Activated CD8-positive, alpha-beta T cell treated with anti-CD3 and anti-CD28 coated beads for 36 hours (primary cell): ENCODE measurements at regions not wholly inside any gene's neighbourhood (a gene's known extent, or its start where the extent isn't known, plus 50 kb on each side); places are given as distances from the start of the nearest gene placed in this dataset.

Experiments used
- ATAC-seq: fragments of 200-7000 bp; cut with Tn5 transposase; one replicate; pipeline ENCODE4 v1.10.0; 2021; ENCODE audit warnings: mild to moderate bottlenecking, moderate library complexity
- CTCF ChIA-PET: fragments of 350-600 bp; sonication (Branson Sonifier 250); formaldehyde crosslinking; loops from one replicate; lab custom pipeline; 2021; ENCODE audit warnings: antibody characterized with exemption; lab: Charles Lee
- POLR2A ChIA-PET: fragments of 350-600 bp; sonication (Branson Sonifier 250); formaldehyde crosslinking; loops from one replicate; lab custom pipeline; 2021; ENCODE audit warnings: antibody characterized with exemption; lab: Charles Lee
- DNase-seq: peaks from one replicate; pipeline ENCODE4 v3.0.0-alpha.2; 2020
- H3K27ac Mint-ChIP-seq: one replicate; pipeline ENCODE4 v1.8.0; 2021; ENCODE audit warnings: mild to moderate bottlenecking, mixed read lengths
- H3K27me3 Mint-ChIP-seq: one replicate; pipeline ENCODE4 v1.8.0; 2021; ENCODE audit warnings: mixed read lengths
- H3K36me3 Mint-ChIP-seq: one replicate; pipeline ENCODE4 v1.8.0; 2021; ENCODE audit warnings: low read depth, mixed read lengths
- H3K4me1 Mint-ChIP-seq: one replicate; pipeline ENCODE4 v1.8.0; 2021; ENCODE audit warnings: low read depth, mixed read lengths
- H3K4me3 Mint-ChIP-seq: one replicate; pipeline ENCODE4 v1.8.0; 2021; ENCODE audit warnings: mild to moderate bottlenecking, moderate library complexity, mixed read lengths
- H3K9me3 Mint-ChIP-seq: one replicate; pipeline ENCODE4 v1.8.0; 2021; ENCODE audit warnings: mixed read lengths
- intact Hi-C: fragments of 100-400 bp; cut with micrococcal nuclease; formaldehyde crosslinking; loops from one replicate; pipeline ENCODE4 v1.10.0; 2022
- TF ChIP-seq, protein P1 (sequence below): fragments of 200-600 bp; IDR thresholded peaks from one replicate; pipeline ENCODE4 v1.8.0; 2022; ENCODE audit warnings: antibody characterized with exemption, mild to moderate bottlenecking

DNA sequence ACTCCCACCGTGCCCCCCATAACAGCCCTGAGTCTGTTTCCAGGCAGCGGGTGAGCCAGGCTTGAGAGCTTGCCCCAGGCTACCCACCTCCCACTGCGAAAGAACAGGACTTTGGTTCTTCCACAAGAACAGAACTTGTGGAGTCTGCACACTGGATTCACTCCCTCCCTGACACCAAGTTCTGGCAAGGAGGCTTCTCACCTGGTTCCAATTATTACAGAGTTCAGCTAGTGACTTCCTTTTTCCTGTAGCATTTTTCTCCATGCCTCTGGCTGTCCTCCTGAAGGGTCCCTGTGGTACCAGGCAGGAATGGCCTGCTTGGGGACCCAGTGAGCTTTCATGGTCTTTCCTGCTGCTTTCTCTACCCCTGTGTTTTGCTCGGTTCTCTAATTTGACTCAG lies 208.6 kb upstream of the SFRP2 start:
- intact Hi-C loops = no loop called here
- ChIA-PET POLR2A (interaction anchor here (0.6 to 1.5 kb wide), 2 partner anchors 210 to 246 kb away, joined by 3 read pairs; no protein-coding TSS in a partner anchor), CTCF (no interaction called here)
- TF ChIP-seq, protein P1, sequence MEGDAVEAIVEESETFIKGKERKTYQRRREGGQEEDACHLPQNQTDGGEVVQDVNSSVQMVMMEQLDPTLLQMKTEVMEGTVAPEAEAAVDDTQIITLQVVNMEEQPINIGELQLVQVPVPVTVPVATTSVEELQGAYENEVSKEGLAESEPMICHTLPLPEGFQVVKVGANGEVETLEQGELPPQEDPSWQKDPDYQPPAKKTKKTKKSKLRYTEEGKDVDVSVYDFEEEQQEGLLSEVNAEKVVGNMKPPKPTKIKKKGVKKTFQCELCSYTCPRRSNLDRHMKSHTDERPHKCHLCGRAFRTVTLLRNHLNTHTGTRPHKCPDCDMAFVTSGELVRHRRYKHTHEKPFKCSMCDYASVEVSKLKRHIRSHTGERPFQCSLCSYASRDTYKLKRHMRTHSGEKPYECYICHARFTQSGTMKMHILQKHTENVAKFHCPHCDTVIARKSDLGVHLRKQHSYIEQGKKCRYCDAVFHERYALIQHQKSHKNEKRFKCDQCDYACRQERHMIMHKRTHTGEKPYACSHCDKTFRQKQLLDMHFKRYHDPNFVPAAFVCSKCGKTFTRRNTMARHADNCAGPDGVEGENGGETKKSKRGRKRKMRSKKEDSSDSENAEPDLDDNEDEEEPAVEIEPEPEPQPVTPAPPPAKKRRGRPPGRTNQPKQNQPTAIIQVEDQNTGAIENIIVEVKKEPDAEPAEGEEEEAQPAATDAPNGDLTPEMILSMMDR = no peak
- ATAC-seq (no peak), DNase-seq (no peak)
- H3K27me3 Mint-ChIP-seq = peaks cover 28% of the 10 kb centered on the region
- H3K4me3 Mint-ChIP-seq = no peak overlapping the region
- H3K27ac Mint-ChIP-seq = no peak overlapping the region
- peaks cover 21% of the 10 kb centered on the region for H3K9me3 Mint-ChIP-seq
- H3K4me1 Mint-ChIP-seq = no peaks in the 10 kb centered on the region
- H3K36me3 Mint-ChIP-seq = no peaks in the 10 kb centered on the region

DNA sequence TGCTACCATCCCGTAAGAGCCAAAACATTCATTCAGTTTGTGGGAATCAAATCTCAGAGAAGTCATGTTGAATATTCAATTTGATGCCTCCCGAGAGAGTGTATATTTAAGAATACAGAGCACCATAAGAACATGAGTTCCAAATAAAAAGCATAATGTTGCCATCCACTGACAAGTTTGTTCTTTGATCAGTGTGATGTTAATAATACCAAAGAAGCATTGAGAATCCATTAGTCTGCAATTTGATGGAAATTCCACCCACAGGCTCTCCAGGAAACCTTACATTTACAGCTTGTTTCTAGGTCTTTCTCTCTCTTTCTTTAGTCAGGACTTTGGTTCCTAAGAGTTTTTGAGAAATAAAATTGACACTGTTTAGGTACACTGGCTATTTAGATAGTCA lies 200.6 kb upstream of the SFRP2 start:
- no peak overlapping the region for H3K27ac Mint-ChIP-seq
- TF ChIP-seq, protein P1 = no peak
- peaks cover 17% of the 10 kb centered on the region for H3K27me3 Mint-ChIP-seq
- no peak for ATAC-seq
- ChIA-PET POLR2A (no interaction called here), CTCF (interaction anchor here (1.2 kb wide), 1 partner anchor 11 kb away, joined by 3 read pairs; no protein-coding TSS in a partner anchor)
- H3K36me3 Mint-ChIP-seq = no peaks in the 10 kb centered on the region
- DNase-seq = no peak
- peaks cover under 1% of the 10 kb centered on the region for H3K9me3 Mint-ChIP-seq
- H3K4me1 Mint-ChIP-seq = no peaks in the 10 kb centered on the region
- no peak overlapping the region for H3K4me3 Mint-ChIP-seq
- intact Hi-C loops = no loop called here

DNA sequence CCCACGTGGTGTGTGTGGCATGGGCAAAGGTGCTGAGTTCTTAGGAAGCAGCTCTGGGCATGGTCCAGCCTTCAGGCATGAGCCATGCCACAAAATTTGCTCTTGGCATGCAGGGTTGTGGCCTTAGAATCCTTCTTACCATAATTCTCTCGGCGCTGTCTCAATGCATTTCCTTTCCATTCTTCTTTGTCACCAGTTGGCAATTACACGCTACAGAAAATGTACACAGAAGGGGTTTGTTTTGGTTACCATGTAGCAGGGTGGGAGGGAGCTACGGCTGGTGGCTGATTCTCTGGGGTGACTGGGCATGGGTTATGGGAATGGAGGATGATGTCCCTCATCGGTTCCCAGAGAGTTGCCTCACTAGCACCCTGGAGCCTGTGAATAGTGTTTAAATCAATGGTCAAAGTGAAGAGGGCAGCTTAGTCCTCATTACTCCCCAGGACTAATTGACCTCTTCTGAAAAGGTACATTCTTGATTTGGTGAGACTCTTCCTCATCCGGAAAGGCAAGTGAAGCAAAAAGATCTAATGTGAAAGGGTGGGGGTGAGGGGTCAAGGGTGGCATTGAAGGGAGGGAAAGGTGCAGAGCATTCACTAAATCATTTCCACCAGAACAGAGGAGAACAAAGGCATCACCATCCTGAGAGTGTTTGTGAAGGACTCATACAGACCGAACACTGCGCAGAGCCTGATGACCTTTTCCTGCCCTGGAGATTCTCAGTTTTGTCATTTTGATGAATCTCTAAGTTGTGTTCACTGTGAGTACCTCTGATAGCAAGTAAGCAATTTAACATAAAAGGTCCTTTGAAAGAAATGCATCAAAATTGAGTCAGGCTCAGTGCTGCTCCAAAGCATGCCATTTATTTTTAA lies 199.8 kb upstream of the SFRP2 start:
- CTCF ChIA-PET = interaction anchor here (1.2 kb wide), 1 partner anchor 12 kb away, joined by 3 read pairs; no protein-coding TSS in a partner anchor
- Mint-ChIP-seq H3K27me3 (peaks cover 16% of the 10 kb centered on the region), H3K9me3 (no peaks in the 10 kb centered on the region), H3K4me1 (no peaks in the 10 kb centered on the region), H3K4me3 (no peak overlapping the region), H3K36me3 (no peaks in the 10 kb centered on the region), H3K27ac (no peak overlapping the region)
- TF ChIP-seq, protein P1 = no peak
- POLR2A ChIA-PET = interaction anchor here (0.8 kb wide), 1 partner anchor 21 kb away, joined by 3 read pairs; no protein-coding TSS in a partner anchor
- DNase-seq (no peak), ATAC-seq (no peak)
- intact Hi-C loops = no loop called here

DNA sequence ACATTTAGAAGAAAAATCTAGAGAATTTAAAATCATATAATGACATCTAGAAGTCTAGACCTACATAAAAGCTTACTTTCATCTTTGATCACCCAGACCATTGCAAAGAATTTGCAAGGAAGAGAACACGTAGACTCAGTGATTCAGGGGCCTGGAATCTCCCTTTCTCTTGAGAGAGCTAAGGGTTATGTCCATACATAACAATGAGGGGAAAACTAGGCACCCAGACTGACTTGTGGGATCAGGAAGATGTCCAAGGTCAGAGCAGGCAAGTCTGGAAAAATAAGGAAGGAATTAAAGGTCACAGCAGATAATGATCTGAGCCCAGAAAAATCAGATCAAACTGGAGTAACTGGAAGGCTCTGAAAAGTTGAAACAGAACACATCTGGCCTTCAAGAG lies 198.4 kb upstream of the SFRP2 start:
- Mint-ChIP-seq H3K4me3 (no peak overlapping the region), H3K36me3 (no peaks in the 10 kb centered on the region), H3K4me1 (no peaks in the 10 kb centered on the region), H3K27me3 (peaks cover 14% of the 10 kb centered on the region), H3K27ac (no peak overlapping the region), H3K9me3 (no peaks in the 10 kb centered on the region)
- intact Hi-C loops = no loop called here
- CTCF ChIA-PET = no interaction called here
- POLR2A ChIA-PET = no interaction called here
- TF ChIP-seq, protein P1 = no peak
- ATAC-seq (no peak), DNase-seq (no peak)

DNA sequence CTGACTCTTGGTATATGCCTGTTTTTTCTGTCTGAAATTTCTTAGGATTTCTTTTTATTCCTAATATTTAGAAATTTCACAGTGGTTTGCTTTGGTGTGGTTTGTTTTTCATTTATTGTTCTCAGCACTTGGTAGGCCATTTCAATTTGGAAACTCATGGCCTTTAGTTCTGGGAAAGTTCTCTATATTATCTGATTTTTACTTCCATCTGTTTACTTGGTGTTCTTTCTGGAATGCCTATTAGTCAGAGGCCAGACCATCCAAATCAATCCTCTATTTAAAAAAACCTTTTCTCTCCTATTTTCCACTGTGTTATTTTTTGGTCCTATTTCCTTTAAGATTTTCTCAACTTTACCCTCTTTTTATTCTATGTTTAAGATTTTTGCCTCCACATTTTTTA lies 188.1 kb upstream of the SFRP2 start:
- Mint-ChIP-seq H3K9me3 (peaks cover 26% of the 10 kb centered on the region), H3K36me3 (peaks cover 8% of the 10 kb centered on the region), H3K27ac (no peak overlapping the region), H3K4me1 (no peaks in the 10 kb centered on the region), H3K4me3 (no peak overlapping the region), H3K27me3 (no peaks in the 10 kb centered on the region)
- TF ChIP-seq, protein P1 = no peak
- DNase-seq (no peak), ATAC-seq (no peak)
- intact Hi-C loops = no loop called here
- ChIA-PET POLR2A (no interaction called here), CTCF (no interaction called here)
